ENCODE measurements at regions not wholly inside any gene's neighbourhood (a gene's known extent, or its start where the extent isn't known, plus 50 kb on each side); places are given as distances from the start of the nearest gene placed in this dataset.

DNA sequence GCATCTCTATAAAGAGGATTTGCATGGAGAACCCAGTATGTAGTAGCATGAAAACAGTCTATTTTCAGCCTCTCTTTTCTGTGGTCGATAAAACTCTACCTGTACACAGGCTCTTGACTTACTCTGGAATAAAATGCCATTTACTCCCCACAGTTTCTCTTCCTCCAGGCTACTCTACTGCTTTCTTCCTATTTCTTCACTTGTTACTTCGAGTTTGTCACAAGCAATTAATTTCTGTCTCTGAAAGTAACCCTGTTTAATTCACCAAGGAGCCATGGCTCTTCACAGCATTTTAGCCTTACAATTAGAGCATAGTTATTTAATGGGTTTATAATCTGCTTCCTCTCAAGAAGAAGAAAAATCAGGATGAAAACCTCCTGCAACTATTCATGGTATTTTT, 472.9 kb upstream of the PRKX start:
- no peak for TF ChIP-seq SUZ12 (IDR thresholded peaks at IDR 0.05)
- no peak for TF ChIP-seq ARNT (IDR thresholded peaks at IDR 0.05)
- TF ChIP-seq NFRKB (IDR thresholded peaks at IDR 0.05), result no peak
